IMR-90 (cell line): ENCODE measurements at regions not wholly inside any gene's neighbourhood (a gene's known extent, or its start where the extent isn't known, plus 50 kb on each side); places are given as distances from the start of the nearest gene placed in this dataset.

Experiments
- ATAC-seq: fragments of 200-7000 bp; cut with Tn5 transposase; 2 replicates; pipeline ENCODE4 v1.9.1; 2020; ENCODE audit warnings: low read depth, mild to moderate bottlenecking, moderate library complexity
- BruUV-seq: library from RNA; stranded (reverse); fragments of 400-500 nt; replicated peaks from 2 replicates; lab custom pipeline; 2021; lab: Mats Ljungman, UMichigan
- CTCF ChIA-PET: fragments of 300-600 bp; formaldehyde crosslinking; extraction: SDS; loops from one replicate; lab custom pipeline; 2021; ENCODE audit warnings: antibody characterized with exemption; lab: Yijun Ruan, JAX
- POLR2A ChIA-PET: fragments of 300-600 bp; sonication (Branson Sonifier 250); formaldehyde crosslinking; loops from one replicate; lab custom pipeline; 2022; ENCODE audit warnings: antibody characterized with exemption; ENCODE audit not compliant: unreplicated experiment; lab: Charles Lee
- DNase-seq: peaks from one replicate; pipeline ENCODE4 v3.0.0; 2013
- H2AFZ ChIP-seq: replicated peaks from 2 replicates; pipeline ENCODE3; 2013; ENCODE audit warnings: low read length, mild to moderate bottlenecking; ENCODE audit not compliant: poor library complexity
- H2AK5ac ChIP-seq: 2 replicates; pipeline ENCODE4 v1.6.1; 2013; ENCODE audit warnings: low read depth, low read length, inconsistent platforms
- H2AK9ac ChIP-seq: replicated peaks from 2 replicates; pipeline ENCODE3; 2013; ENCODE audit warnings: mild to moderate bottlenecking, low read depth, low read length, moderate library complexity; ENCODE audit not compliant: poor library complexity
- H2BK120ac ChIP-seq: 2 replicates; pipeline ENCODE4 v1.6.1; 2013; ENCODE audit warnings: low read depth, low read length, inconsistent platforms
- H2BK15ac ChIP-seq: 3 replicates; pipeline ENCODE4 v1.6.1; 2013; ENCODE audit warnings: low read depth, low read length, inconsistent platforms
- H2BK20ac ChIP-seq: 2 replicates; pipeline ENCODE4 v1.6.1; 2013; ENCODE audit warnings: low read depth, mild to moderate bottlenecking, inconsistent platforms, low read length, moderate library complexity
- H2BK5ac ChIP-seq: 2 replicates; pipeline ENCODE4 v1.6.1; 2013; ENCODE audit warnings: mild to moderate bottlenecking, low read depth, low read length, inconsistent platforms; ENCODE audit not compliant: poor library complexity, severe bottlenecking
- H3K14ac ChIP-seq: replicated peaks from 2 replicates; pipeline ENCODE4 v1.6.1; 2013; ENCODE audit warnings: low read depth, low read length, inconsistent platforms
- H3K18ac ChIP-seq: 2 replicates; pipeline ENCODE4 v1.6.1; 2013; ENCODE audit warnings: low read depth, low read length, control low read depth
- H3K23ac ChIP-seq: 2 replicates; pipeline ENCODE4 v1.6.1; 2013; ENCODE audit warnings: low read depth, low read length, inconsistent platforms
- H3K27ac ChIP-seq: 2 replicates; pipeline ENCODE4 v1.5.1; 2013; ENCODE audit warnings: mild to moderate bottlenecking, control low read depth, low read length; ENCODE audit not compliant: insufficient read depth
- H3K27me3 ChIP-seq: 2 replicates; pipeline ENCODE4 v1.6.1; 2013; ENCODE audit warnings: low read length; ENCODE audit not compliant: control insufficient read depth, insufficient read depth
- H3K36me3 ChIP-seq: 2 replicates; pipeline ENCODE4 v1.6.1; 2013; ENCODE audit warnings: low read length, mixed read lengths; ENCODE audit not compliant: control insufficient read depth, insufficient read depth
- H3K4ac ChIP-seq: 2 replicates; pipeline ENCODE4 v1.6.1; 2013; ENCODE audit warnings: low read depth, low read length, inconsistent platforms
- H3K4me1 ChIP-seq: 2 replicates; pipeline ENCODE4 v1.6.1; 2013; ENCODE audit warnings: low read length, mixed read lengths; ENCODE audit not compliant: control insufficient read depth, insufficient read depth
- H3K4me2 ChIP-seq: 2 replicates; pipeline ENCODE4 v1.6.1; 2013; ENCODE audit warnings: low read depth, mild to moderate bottlenecking, control low read depth, low read length, moderate library complexity
- H3K4me3 ChIP-seq: 2 replicates; pipeline ENCODE4 v1.5.1; 2013; ENCODE audit warnings: low read depth, mild to moderate bottlenecking, control low read depth, low read length, moderate library complexity; ENCODE audit not compliant: insufficient read depth
- H3K56ac ChIP-seq: 2 replicates; pipeline ENCODE4 v1.6.1; 2013; ENCODE audit warnings: low read length, inconsistent platforms; ENCODE audit not compliant: insufficient read depth; ENCODE audit errors: extremely low read depth
- H3K79me1 ChIP-seq, 2 experiments: 2 replicates each; pipeline ENCODE4 v1.6.1; 2013; ENCODE audit warnings: low read length in 2 of 2, inconsistent platforms in 1 of 2, low read depth in 1 of 2
- H3K9ac ChIP-seq: 2 replicates; pipeline ENCODE4 v1.6.1; 2013; ENCODE audit warnings: low read depth, low read length, control low read depth
- H3K9me1 ChIP-seq: 2 replicates; pipeline ENCODE4 v1.6.1; 2013; ENCODE audit warnings: low read length, inconsistent platforms; ENCODE audit not compliant: insufficient read depth
- H3K9me3 ChIP-seq: 2 replicates; pipeline ENCODE4 v1.6.1; 2013; ENCODE audit warnings: low read length; ENCODE audit not compliant: control insufficient read depth, insufficient read depth
- H4K20me1 ChIP-seq: 2 replicates; pipeline ENCODE4 v1.6.1; 2013; ENCODE audit warnings: low read length, inconsistent platforms; ENCODE audit not compliant: insufficient read depth
- H4K5ac ChIP-seq: 2 replicates; pipeline ENCODE4 v1.6.1; 2013; ENCODE audit warnings: mild to moderate bottlenecking, low read depth, low read length, control low read depth
- H4K8ac ChIP-seq, 2 experiments: 2 replicates each; pipeline ENCODE4 v1.6.1; 2013; ENCODE audit warnings: low read depth in 2 of 2, low read length in 2 of 2, control low read depth in 1 of 2, inconsistent platforms in 1 of 2
- H4K91ac ChIP-seq: 2 replicates; pipeline ENCODE4 v1.6.1; 2013; ENCODE audit warnings: low read depth, low read length, inconsistent platforms; ENCODE audit not compliant: insufficient read depth
- CEBPB ChIP-seq: IDR thresholded peaks from 2 replicates; pipeline ENCODE4 v1.6.1; 2012; ENCODE audit warnings: low read depth, low read length, improper control_type of control experiment
- FOS ChIP-seq: fragments of 150-350 bp; IDR thresholded peaks from 2 replicates; pipeline ENCODE4 v1.6.1; 2016; ENCODE audit warnings: low read depth, low read length
- MAFK ChIP-seq: IDR thresholded peaks from 2 replicates; pipeline ENCODE4 v1.6.1; 2012; ENCODE audit warnings: low read depth, low read length, improper control_type of control experiment
- MXI1 ChIP-seq: IDR thresholded peaks from 2 replicates; pipeline ENCODE4 v1.6.1; 2012; ENCODE audit warnings: low read depth, mild to moderate bottlenecking, low read length, moderate library complexity, borderline replicate concordance
- POLR2A ChIP-seq: IDR thresholded peaks from 2 replicates; pipeline ENCODE4 v1.6.1; 2012; ENCODE audit warnings: mild to moderate bottlenecking, low read depth, low read length
- RAD21 ChIP-seq: IDR thresholded peaks from 2 replicates; pipeline ENCODE4 v1.6.1; 2012; ENCODE audit warnings: low read length, improper control_type of control experiment
- RCOR1 ChIP-seq: IDR thresholded peaks from 2 replicates; pipeline ENCODE4 v1.6.1; 2012; ENCODE audit warnings: mild to moderate bottlenecking, low read length, improper control_type of control experiment; ENCODE audit not compliant: insufficient replicate concordance
- RFX5 ChIP-seq: IDR thresholded peaks from 2 replicates; pipeline ENCODE4 v1.8.0; 2012; ENCODE audit warnings: low read depth, mild to moderate bottlenecking, low read length, moderate library complexity
- USF2 ChIP-seq: fragments of 150-350 bp; IDR thresholded peaks from 2 replicates; pipeline ENCODE4 v1.6.1; 2017; ENCODE audit warnings: mild to moderate bottlenecking, antibody characterized with exemption, low read length, low read depth
- dilution Hi-C: fragments of 300-500 bp; cut with HindIII; formaldehyde crosslinking; loops from one replicate; pipeline ENCODE4 v1.14.3; 2018; ENCODE audit warnings: low sequenced_read_pairs; ENCODE audit not compliant: unreplicated experiment
- in situ Hi-C: fragments of 300-500 bp; cut with MboI; formaldehyde crosslinking; loops from 3 replicates; pipeline ENCODE4 v1.14.3; 2019; ENCODE audit warnings: low sequenced_read_pairs, inconsistent platforms, mixed read lengths
- intact Hi-C: fragments of 100-400 bp; cut with micrococcal nuclease; formaldehyde crosslinking; loops from 2 replicates; pipeline ENCODE4 v1.10.0; 2022
- TF ChIP-seq, protein P1 (sequence below): conservative IDR thresholded peaks from 2 replicates; pipeline ENCODE4 v1.5.1; 2012; ENCODE audit warnings: mild to moderate bottlenecking, low read depth, low read length, improper control_type of control experiment

- no peak overlapping the region for H2AK5ac ChIP-seq
- in situ Hi-C loops, result no loop called here
- no peaks in the 10 kb centered on the region for H3K9me1 ChIP-seq
- ChIA-PET POLR2A (no interaction called here), CTCF (interaction anchor here (0.6 to 0.9 kb wide), 2 partner anchors 21 to 441 kb away, joined by 3 read pairs; no protein-coding TSS in a partner anchor)
- H3K27me3 ChIP-seq, result no peaks in the 10 kb centered on the region
- H3K27ac ChIP-seq, result no peak overlapping the region
- DNase-seq, result no peak
- no peak overlapping the region for H3K4me2 ChIP-seq
- no peak overlapping the region for H2BK20ac ChIP-seq
- no peaks in the 10 kb centered on the region for H3K79me1 ChIP-seq
- H3K4ac ChIP-seq, result no peak overlapping the region
- no peak overlapping the region for H3K18ac ChIP-seq
- no peak overlapping the region for H3K23ac ChIP-seq
- H2BK5ac ChIP-seq, result no peak overlapping the region
- H2AFZ ChIP-seq, result no peak overlapping the region
- no peak overlapping the region for H3K4me3 ChIP-seq
- H4K8ac ChIP-seq, result no peak overlapping the region
- no peaks in the 10 kb centered on the region for H3K4me1 ChIP-seq
- BruUV-seq, result no TSS peak
- TF ChIP-seq, protein P1, sequence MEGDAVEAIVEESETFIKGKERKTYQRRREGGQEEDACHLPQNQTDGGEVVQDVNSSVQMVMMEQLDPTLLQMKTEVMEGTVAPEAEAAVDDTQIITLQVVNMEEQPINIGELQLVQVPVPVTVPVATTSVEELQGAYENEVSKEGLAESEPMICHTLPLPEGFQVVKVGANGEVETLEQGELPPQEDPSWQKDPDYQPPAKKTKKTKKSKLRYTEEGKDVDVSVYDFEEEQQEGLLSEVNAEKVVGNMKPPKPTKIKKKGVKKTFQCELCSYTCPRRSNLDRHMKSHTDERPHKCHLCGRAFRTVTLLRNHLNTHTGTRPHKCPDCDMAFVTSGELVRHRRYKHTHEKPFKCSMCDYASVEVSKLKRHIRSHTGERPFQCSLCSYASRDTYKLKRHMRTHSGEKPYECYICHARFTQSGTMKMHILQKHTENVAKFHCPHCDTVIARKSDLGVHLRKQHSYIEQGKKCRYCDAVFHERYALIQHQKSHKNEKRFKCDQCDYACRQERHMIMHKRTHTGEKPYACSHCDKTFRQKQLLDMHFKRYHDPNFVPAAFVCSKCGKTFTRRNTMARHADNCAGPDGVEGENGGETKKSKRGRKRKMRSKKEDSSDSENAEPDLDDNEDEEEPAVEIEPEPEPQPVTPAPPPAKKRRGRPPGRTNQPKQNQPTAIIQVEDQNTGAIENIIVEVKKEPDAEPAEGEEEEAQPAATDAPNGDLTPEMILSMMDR, result no peak
- TF ChIP-seq USF2, result no peak
- TF ChIP-seq RFX5, result no peak
- TF ChIP-seq FOS, result no peak
- TF ChIP-seq CEBPB, result no peak
- no peak for TF ChIP-seq RAD21
- no peak for TF ChIP-seq MAFK
- TF ChIP-seq POLR2A, result no peak
- TF ChIP-seq RCOR1, result no peak
- TF ChIP-seq MXI1, result no peak
- no peak overlapping the region for H4K5ac ChIP-seq
- intact Hi-C loops, result no loop called here
- no peaks in the 10 kb centered on the region for H4K20me1 ChIP-seq
- no peak overlapping the region for H3K9ac ChIP-seq
- no peaks in the 10 kb centered on the region for H3K9me3 ChIP-seq
- H2BK120ac ChIP-seq, result no peak overlapping the region
- H2BK15ac ChIP-seq, result no peak overlapping the region
- ATAC-seq, result no peak
- H2AK9ac ChIP-seq, result no peak overlapping the region
- H3K36me3 ChIP-seq, result no peaks in the 10 kb centered on the region
- H4K91ac ChIP-seq, result no peak overlapping the region
- dilution Hi-C loops, result no loop called here
- H3K14ac ChIP-seq, result no peak overlapping the region
- no peak overlapping the region; the same call in 1 of the 2 replicates for H3K56ac ChIP-seq
Observed at GRCh38 chr6:49300911-49301310, 162.1 kb downstream of the MMUT start.
